Spleen (tissue), 11 donors: ENCODE measurements at regions not wholly inside any gene's neighbourhood (a gene's known extent, or its start where the extent isn't known, plus 50 kb on each side); places are given as distances from the start of the nearest gene placed in this dataset.

Source experiments
- DNase-seq: peaks from one replicate; pipeline ENCODE4 v3.0.0-alpha.2; 2020
- H3K27ac ChIP-seq, 8 donors: fragments of 200-600 bp; sonication (generic) in 7 of 8; 1 replicate in 4 of 8; 2 replicates in 4 of 8; pipeline versions ENCODE4 v1.5.0 to v1.8.0; 2016 to 2021; ENCODE audit warnings: inconsistent platforms in 4 of 8, mild to moderate bottlenecking in 4 of 8, moderate library complexity in 1 of 8
- H3K27me3 ChIP-seq, 7 donors: fragments of 200-600 bp; sonication (generic) in 6 of 7; replicated peaks in 1 of 7; 1 replicate in 4 of 7; 2 replicates in 3 of 7; pipeline versions ENCODE4 v1.5.0 to v1.8.0; 2016 to 2021; ENCODE audit warnings: inconsistent platforms in 3 of 7, mild to moderate bottlenecking in 1 of 7
- H3K36me3 ChIP-seq, 6 donors: fragments of 200-600 bp; sonication (generic) in 5 of 6; 1 replicate in 4 of 6; 2 replicates in 2 of 6; pipeline versions ENCODE4 v1.5.0 to v1.8.0; 2016 to 2021; ENCODE audit warnings: inconsistent platforms in 2 of 6
- H3K4me1 ChIP-seq, 6 donors: fragments of 200-600 bp; sonication (generic) in 5 of 6; 1 replicate in 3 of 6; 2 replicates in 3 of 6; pipeline versions ENCODE4 v1.5.0 to v1.8.0; 2016 to 2021; ENCODE audit warnings: inconsistent platforms in 3 of 6
- H3K4me3 ChIP-seq, 8 donors: fragments of 200-600 bp; sonication (generic) in 7 of 8; 1 replicate in 4 of 8; 2 replicates in 4 of 8; pipeline versions ENCODE4 v1.5.0 to v1.8.0; 2016 to 2021; ENCODE audit warnings: inconsistent platforms in 4 of 8, mild to moderate bottlenecking in 4 of 8, moderate library complexity in 2 of 8
- H3K9me3 ChIP-seq, 8 donors: fragments of 200-600 bp; sonication (generic) in 7 of 8; 1 replicate in 4 of 8; 2 replicates in 4 of 8; pipeline versions ENCODE4 v1.5.0 to v1.8.0; 2016 to 2021; ENCODE audit warnings: inconsistent platforms in 4 of 8
- POLR2A ChIP-seq, 3 donors: fragments of 450-650 bp; IDR thresholded peaks; one replicate each; pipeline ENCODE4 v1.5.1; 2017; ENCODE audit warnings: antibody characterized with exemption in 3 of 3, mild to moderate bottlenecking in 1 of 3
- POLR2AphosphoS5 ChIP-seq, 3 donors: sonication (generic); formaldehyde crosslinking; IDR thresholded peaks; one replicate each; pipeline ENCODE4 v1.5.1; 2017; ENCODE audit warnings: antibody characterized with exemption in 3 of 3
- WGBS, 5 donors: extraction: QIAGEN DNeasy Blood & Tissue Kit in 3 of 5; methylation state at CpG; one replicate each; pipeline versions ENCODE4 v1.1.5 to v1.1.7; 2013 to 2018; 5-methylcytosine and 5-hydroxymethylcytosine counted together
- intact Hi-C: fragments of 100-400 bp; cut with DNase I; formaldehyde crosslinking; loops from one replicate; pipeline ENCODE4 v1.15.0; 2023; ENCODE audit warnings: low total_unique reads
- TF ChIP-seq, protein P1 (sequence below), 11 experiments: fragments of 200-600 bp in 7 of 11; fragments of 450-650 bp in 4 of 11; sonication (generic) in 4 of 11; IDR thresholded peaks in 8 of 11; conservative IDR thresholded peaks in 3 of 11; 1 replicate in 7 of 11; 2 replicates in 4 of 11; pipeline versions ENCODE4 v1.4.0 to v1.8.0; 2016 to 2021; ENCODE audit warnings: antibody characterized with exemption in 11 of 11, inconsistent platforms in 4 of 11, mild to moderate bottlenecking in 1 of 11
- donor health status: healthy with polysubstance abuse.
- donor health status: DM: no; HTN: no; CAD: no; lungs with moderate emphysema.
- donor health status: DM: no; HTN: no; CAD: no.
- donor health status: Bipolar disorder and iron deficiency.
- donor health status: healthy.
- donor health status: DM: no; HTN: no; CAD: no.
- donor health status: DM: yes; HTN: yes; CAD: no.

DNA sequence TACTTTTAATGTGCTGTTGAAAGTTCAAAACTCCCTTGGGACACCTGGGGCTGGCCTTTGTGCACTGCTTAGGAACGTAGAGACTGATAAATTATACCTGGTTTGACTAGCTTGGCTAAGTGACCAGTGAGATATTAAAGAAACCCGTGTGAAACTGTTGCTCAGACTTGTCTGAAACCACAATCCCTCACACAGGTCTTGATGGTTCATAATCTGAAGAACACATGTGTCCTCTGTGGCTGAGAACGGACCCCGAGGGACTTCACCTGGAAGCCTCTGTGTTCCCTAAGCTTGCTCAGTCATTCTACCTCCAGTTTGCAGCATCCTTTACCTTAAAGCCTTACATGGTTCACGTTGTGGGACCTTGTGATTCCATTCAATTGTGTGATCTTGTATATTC lies 218.8 kb downstream of the CBLN2 start:
- Histone ChIP-seq H3K27me3 (no peaks in the 10 kb centered on the region), H3K4me1 (no peaks in the 10 kb centered on the region), H3K9me3 (peaks cover 0 to 5% (median 0%) of the 10 kb centered on the region in 8 donors), H3K27ac (no peak overlapping the region), H3K36me3 (no peaks in the 10 kb centered on the region), H3K4me3 (no peak overlapping the region)
- 58 to 74% (median 67%) methylated on average over 5 of the region's 5 CpGs for WGBS, 5 donors
- no peak for DNase-seq
- TF ChIP-seq POLR2A (IDR thresholded peaks at IDR 0.05), result no peak
- TF ChIP-seq, protein P1, sequence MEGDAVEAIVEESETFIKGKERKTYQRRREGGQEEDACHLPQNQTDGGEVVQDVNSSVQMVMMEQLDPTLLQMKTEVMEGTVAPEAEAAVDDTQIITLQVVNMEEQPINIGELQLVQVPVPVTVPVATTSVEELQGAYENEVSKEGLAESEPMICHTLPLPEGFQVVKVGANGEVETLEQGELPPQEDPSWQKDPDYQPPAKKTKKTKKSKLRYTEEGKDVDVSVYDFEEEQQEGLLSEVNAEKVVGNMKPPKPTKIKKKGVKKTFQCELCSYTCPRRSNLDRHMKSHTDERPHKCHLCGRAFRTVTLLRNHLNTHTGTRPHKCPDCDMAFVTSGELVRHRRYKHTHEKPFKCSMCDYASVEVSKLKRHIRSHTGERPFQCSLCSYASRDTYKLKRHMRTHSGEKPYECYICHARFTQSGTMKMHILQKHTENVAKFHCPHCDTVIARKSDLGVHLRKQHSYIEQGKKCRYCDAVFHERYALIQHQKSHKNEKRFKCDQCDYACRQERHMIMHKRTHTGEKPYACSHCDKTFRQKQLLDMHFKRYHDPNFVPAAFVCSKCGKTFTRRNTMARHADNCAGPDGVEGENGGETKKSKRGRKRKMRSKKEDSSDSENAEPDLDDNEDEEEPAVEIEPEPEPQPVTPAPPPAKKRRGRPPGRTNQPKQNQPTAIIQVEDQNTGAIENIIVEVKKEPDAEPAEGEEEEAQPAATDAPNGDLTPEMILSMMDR (IDR thresholded peaks at IDR 0.05 in 8 of 11, conservative IDR thresholded peaks at IDR 0.05 in 3 of 11), result no peak
- TF ChIP-seq POLR2AphosphoS5 (IDR thresholded peaks at IDR 0.05), result no peak
- intact Hi-C loops, result no loop called here

DNA sequence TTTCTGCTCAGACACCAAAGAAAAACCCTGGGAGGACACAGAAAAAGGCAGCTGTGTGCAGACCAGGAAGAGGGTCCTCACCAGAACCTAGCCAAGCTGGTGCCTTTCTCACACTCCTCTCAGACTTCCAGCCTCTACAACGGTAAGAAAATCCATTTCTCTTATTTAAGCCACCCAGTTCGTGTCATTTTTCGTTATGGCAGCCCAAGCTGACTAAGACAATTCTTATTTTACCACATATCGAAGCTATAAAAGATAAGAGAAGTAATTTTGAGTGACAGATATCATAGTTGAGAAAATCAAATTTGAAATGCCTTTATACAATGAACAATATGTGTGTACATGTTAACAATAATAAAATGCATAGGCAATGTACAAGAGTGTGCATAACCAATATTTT lies 219.5 kb downstream of the CBLN2 start:
- no peak overlapping the region for H3K27ac ChIP-seq
- intact Hi-C loops, result no loop called here
- no peaks in the 10 kb centered on the region for H3K36me3 ChIP-seq
- WGBS, 5 donors, result 54 to 72% (median 61%) methylated on average over 4 of the region's 4 CpGs
- peaks cover 0 to 5% (median 0%) of the 10 kb centered on the region in 8 donors for H3K9me3 ChIP-seq
- no peak overlapping the region for H3K4me3 ChIP-seq
- DNase-seq, result no peak
- H3K4me1 ChIP-seq, result no peaks in the 10 kb centered on the region
- TF ChIP-seq, protein P1 (IDR thresholded peaks at IDR 0.05 in 8 of 11, conservative IDR thresholded peaks at IDR 0.05 in 3 of 11), result no peak
- TF ChIP-seq POLR2AphosphoS5 (IDR thresholded peaks at IDR 0.05) (no peak), POLR2A (IDR thresholded peaks at IDR 0.05) (no peak)
- no peaks in the 10 kb centered on the region for H3K27me3 ChIP-seq

DNA sequence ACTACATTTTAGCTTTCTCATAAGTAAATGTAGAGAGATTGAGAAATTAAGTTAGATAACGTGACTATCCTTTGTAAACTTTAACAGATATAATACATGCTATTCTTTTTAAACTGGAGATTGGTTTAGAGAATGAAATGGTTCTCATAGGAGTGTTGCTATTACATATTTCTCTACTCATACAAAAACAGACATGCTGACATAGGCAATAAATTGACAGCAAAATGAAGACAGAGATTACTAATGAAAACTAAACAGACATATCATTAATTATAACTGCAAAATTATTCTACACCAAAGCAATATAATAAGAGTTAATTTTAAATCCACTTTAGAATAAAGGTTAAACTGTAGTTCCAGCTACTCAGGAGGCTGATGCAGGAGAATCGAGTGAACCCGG lies 227.6 kb downstream of the CBLN2 start:
- no peaks in the 10 kb centered on the region for H3K4me1 ChIP-seq
- DNase-seq, result no peak
- 74 to 85% (median 76%) methylated on average over 3 of the region's 3 CpGs for WGBS, 5 donors
- H3K36me3 ChIP-seq, result no peaks in the 10 kb centered on the region
- H3K9me3 ChIP-seq, result peaks cover 0 to 6% (median 0%) of the 10 kb centered on the region in 8 donors
- H3K4me3 ChIP-seq, result no peak overlapping the region
- TF ChIP-seq, protein P1 (IDR thresholded peaks at IDR 0.05 in 8 of 11, conservative IDR thresholded peaks at IDR 0.05 in 3 of 11), result no peak
- TF ChIP-seq POLR2AphosphoS5 (IDR thresholded peaks at IDR 0.05), result no peak
- no peak for TF ChIP-seq POLR2A (IDR thresholded peaks at IDR 0.05)
- no peak overlapping the region for H3K27ac ChIP-seq
- no peaks in the 10 kb centered on the region for H3K27me3 ChIP-seq
- intact Hi-C loops, result loop anchor here (10.0 kb wide), 1 partner anchor 62 kb away; no protein-coding TSS in a partner anchor

DNA sequence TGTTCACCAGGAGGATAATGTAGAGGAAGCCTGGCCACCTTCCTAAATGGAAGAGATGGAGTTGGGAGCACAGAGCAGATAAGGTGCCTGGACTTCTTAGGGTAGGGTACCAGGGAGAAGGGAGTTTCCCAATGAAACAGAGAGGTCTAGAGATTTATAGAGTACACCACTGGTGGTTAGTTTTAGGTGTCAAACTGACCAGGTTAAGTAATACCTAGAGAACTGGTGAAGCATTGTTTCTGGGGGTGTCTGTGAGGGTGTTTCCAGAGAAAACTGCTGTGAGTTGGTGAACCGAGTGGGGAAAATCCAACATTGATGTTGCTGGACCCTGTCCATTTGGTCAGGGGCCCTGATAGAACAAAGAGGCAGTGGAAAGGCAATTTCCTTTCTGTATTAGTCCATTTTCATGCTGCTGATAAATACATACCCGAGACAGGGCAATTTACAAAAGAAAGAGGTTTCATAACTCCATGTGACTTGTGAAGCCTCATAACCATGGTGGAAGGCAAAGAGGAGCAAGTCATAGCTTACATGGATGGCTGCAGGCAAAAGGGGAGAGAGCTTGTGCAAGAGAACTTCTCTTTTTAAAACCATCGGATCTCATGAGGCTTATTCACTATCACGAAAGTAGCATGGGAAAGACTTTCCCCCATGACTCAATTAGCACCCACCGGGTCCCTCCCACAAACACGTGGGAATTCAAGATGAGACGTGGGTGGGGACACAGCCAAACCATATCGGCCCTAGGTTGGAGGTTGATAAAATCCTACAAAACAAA lies 260.8 kb downstream of the CBLN2 start:
- Histone ChIP-seq H3K4me3 (no peak overlapping the region), H3K36me3 (no peaks in the 10 kb centered on the region), H3K27me3 (no peaks in the 10 kb centered on the region), H3K27ac (no peak overlapping the region), H3K9me3 (peaks cover 0 to 5% (median 2%) of the 10 kb centered on the region in 8 donors), H3K4me1 (no peaks in the 10 kb centered on the region)
- DNase-seq, result no peak
- no peak for TF ChIP-seq POLR2A (IDR thresholded peaks at IDR 0.05)
- WGBS, 5 donors, result 67 to 86% (median 78%) methylated on average over 8 of the region's 8 CpGs
- intact Hi-C loops, result no loop called here
